ENCODE measurements at regions not wholly inside any gene's neighbourhood (a gene's known extent, or its start where the extent isn't known, plus 50 kb on each side); places are given as distances from the start of the nearest gene placed in this dataset.

GRCh38 chr2:215805493-215805892 is 207.9 kb downstream of the MREG start:
- no peaks in the 10 kb centered on the region for H3K27me3 ChIP-seq (ENCODE audit: insufficient read depth, poor library complexity, severe bottlenecking)
- TF ChIP-seq SPI1 (IDR thresholded peaks at IDR 0.05; ENCODE audit: borderline replicate concordance, low read depth) = no peak
- DNase-seq (ENCODE audit: low read depth in 1 of 2, low spot score in 1 of 2) = no peak
- H3K4me3 ChIP-seq (replicated peaks; ENCODE audit: insufficient read depth, low read length) = no peak overlapping the region
- H3K27ac ChIP-seq (replicated peaks) = no peak overlapping the region

- DNase-seq (ENCODE audit: low read depth in 1 of 2, low spot score in 1 of 2) = no peak
- Histone ChIP-seq H3K27ac (replicated peaks) (no peak overlapping the region), H3K27me3 (ENCODE audit: insufficient read depth, poor library complexity, severe bottlenecking) (no peaks in the 10 kb centered on the region), H3K4me3 (replicated peaks; ENCODE audit: insufficient read depth, low read length) (no peak overlapping the region)
- no peak for TF ChIP-seq CTCF (IDR thresholded peaks at IDR 0.05; ENCODE audit: insufficient read depth, low read length)
- TF ChIP-seq POLR2AphosphoS5 (IDR thresholded peaks at IDR 0.05; ENCODE audit: low read depth) = no peak
- TF ChIP-seq GABPA (IDR thresholded peaks at IDR 0.05; ENCODE audit: low read depth) = no peak
- TF ChIP-seq SPI1 (IDR thresholded peaks at IDR 0.05; ENCODE audit: borderline replicate concordance, low read depth) = no peak
- no peak for TF ChIP-seq REST (IDR thresholded peaks at IDR 0.05; ENCODE audit: insufficient replicate concordance, low read depth)
Measured at GRCh38 chr2:215803150-215803549, 210.2 kb downstream of the MREG start.

- DNase-seq (ENCODE audit: low read depth in 1 of 2, low spot score in 1 of 2) = no peak
- TF ChIP-seq CTCF (IDR thresholded peaks at IDR 0.05; ENCODE audit: insufficient read depth, low read length) (no peak), REST (IDR thresholded peaks at IDR 0.05; ENCODE audit: insufficient replicate concordance, low read depth) (no peak), POLR2AphosphoS5 (IDR thresholded peaks at IDR 0.05; ENCODE audit: low read depth) (no peak), SPI1 (IDR thresholded peaks at IDR 0.05; ENCODE audit: borderline replicate concordance, low read depth) (no peak), GABPA (IDR thresholded peaks at IDR 0.05; ENCODE audit: low read depth) (no peak)
- Histone ChIP-seq H3K27ac (replicated peaks) (no peak overlapping the region), H3K4me3 (replicated peaks; ENCODE audit: insufficient read depth, low read length) (no peak overlapping the region), H3K27me3 (ENCODE audit: insufficient read depth, poor library complexity, severe bottlenecking) (no peaks in the 10 kb centered on the region)
Measured at GRCh38 chr2:215799194-215799593, 214.2 kb downstream of the MREG start.

GRCh38 chr2:215797676-215798075 is 215.7 kb downstream of the MREG start:
- H3K27me3 ChIP-seq (ENCODE audit: insufficient read depth, poor library complexity, severe bottlenecking) = no peaks in the 10 kb centered on the region
- no peak overlapping the region for H3K4me3 ChIP-seq (replicated peaks; ENCODE audit: insufficient read depth, low read length)
- TF ChIP-seq SPI1 (IDR thresholded peaks at IDR 0.05; ENCODE audit: borderline replicate concordance, low read depth) = no peak
- no peak for TF ChIP-seq CTCF (IDR thresholded peaks at IDR 0.05; ENCODE audit: insufficient read depth, low read length)
- TF ChIP-seq REST (IDR thresholded peaks at IDR 0.05; ENCODE audit: insufficient replicate concordance, low read depth) = no peak
- no peak for TF ChIP-seq GABPA (IDR thresholded peaks at IDR 0.05; ENCODE audit: low read depth)
- no peak for TF ChIP-seq POLR2AphosphoS5 (IDR thresholded peaks at IDR 0.05; ENCODE audit: low read depth)

More at GRCh38 chr2:215797676-215798075, 215.7 kb downstream of the MREG start:
- DNase-seq (ENCODE audit: low read depth in 1 of 2, low spot score in 1 of 2) = no peak
- H3K27ac ChIP-seq (replicated peaks) = no peak overlapping the region

Measured in HL-60 (cell line).